ENCODE measurements at regions not wholly inside any gene's neighbourhood (a gene's known extent, or its start where the extent isn't known, plus 50 kb on each side); places are given as distances from the start of the nearest gene placed in this dataset.

DNA sequence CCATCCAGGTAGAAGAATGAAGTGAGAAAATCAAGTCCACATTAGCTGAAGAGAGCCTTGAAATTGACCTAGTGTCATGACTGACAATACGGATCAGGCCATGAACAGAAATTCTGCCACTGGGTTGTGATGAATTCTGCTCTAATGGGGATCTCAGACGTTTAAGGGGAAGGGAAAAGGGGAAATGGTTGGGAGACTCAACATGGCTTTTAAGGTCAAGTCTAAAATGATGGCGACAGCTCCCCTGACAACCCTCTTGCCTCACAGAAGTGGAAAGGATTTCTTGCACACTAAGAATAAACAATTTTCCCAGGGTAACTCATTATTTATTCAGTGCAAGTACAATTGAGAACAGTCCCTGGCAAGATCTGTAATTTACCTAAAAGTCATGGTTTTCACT is 302.5 kb upstream of the ACVR2A start:
- Mint-ChIP-seq H3K27me3 (no peaks in the 10 kb centered on the region), H3K27ac (no peak overlapping the region), H3K9me3 (peaks cover 0 to 6% of the 10 kb centered on the region in 2 donors), H3K4me1 (no peaks in the 10 kb centered on the region), H3K4me3 (no peak overlapping the region)
- ATAC-seq (no peak), DNase-seq (no peak)

DNA sequence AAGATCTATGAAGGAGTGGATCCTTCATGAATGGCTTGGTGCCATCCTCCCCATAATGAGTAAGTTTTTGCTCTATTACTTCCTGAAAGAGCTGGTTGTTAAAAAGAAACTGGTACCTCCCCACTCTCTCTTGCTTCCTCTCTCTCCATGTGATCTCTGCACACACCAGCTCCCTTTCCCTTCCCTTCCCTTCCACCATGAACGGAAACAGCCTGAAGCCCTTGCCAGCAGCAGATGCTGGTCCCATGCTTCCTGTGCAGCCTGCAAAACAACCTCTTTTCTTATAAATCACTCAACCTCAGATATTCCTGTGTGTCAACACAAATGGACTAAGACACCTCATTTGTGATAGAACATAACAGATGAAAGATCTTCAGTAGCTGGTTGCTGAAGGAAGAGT is 303.5 kb upstream of the ACVR2A start:
- no peak overlapping the region for H3K27ac Mint-ChIP-seq
- H3K27me3 Mint-ChIP-seq: no peaks in the 10 kb centered on the region
- ATAC-seq (no peak), DNase-seq (no peak)
- peaks cover 0 to 6% of the 10 kb centered on the region in 2 donors for H3K9me3 Mint-ChIP-seq
- no peak overlapping the region for H3K4me3 Mint-ChIP-seq
- H3K4me1 Mint-ChIP-seq: no peaks in the 10 kb centered on the region

DNA sequence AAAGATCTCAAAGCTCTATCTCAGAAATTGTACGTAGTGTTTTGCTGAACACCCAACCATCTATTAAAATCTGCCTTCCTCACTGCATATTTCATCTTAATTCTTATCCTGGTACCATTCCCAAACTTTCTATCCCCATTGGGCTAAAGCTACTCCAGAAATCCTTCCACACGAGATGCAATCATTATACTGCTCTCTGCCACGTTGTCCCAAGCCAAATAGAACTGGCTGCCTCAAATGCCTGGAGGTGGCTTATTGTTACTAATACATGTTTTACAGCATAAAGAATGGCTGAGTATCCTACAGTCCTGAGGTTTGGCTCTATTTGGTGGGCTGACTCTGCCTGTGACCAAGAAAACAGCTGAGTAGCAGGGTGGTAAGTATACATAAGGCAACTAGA is 306.0 kb upstream of the ACVR2A start:
- H3K27me3 Mint-ChIP-seq: no peaks in the 10 kb centered on the region
- H3K4me1 Mint-ChIP-seq: no peaks in the 10 kb centered on the region
- H3K9me3 Mint-ChIP-seq: peaks cover 0 to 6% of the 10 kb centered on the region in 2 donors
- H3K27ac Mint-ChIP-seq: no peak overlapping the region
- ATAC-seq: no peak
- DNase-seq: no peak
- no peak overlapping the region for H3K4me3 Mint-ChIP-seq

DNA sequence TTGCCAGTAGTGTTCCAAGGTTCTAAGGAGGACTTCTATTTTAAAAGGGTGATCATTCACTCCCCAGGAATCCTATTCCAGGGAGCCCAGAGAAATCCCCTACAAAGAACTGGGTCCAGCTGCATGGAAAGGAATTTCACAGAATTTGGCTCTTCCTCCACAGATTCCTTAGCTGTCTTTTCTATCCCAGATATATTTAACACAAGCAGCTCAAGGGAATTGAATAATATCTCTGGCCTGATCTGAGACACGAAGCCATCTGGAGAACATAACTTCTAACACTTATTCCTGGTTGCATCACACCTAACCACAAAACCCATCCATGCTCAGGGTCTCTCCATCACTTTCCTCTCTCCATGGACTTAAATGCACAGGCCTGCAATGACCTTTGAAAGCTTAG is 306.7 kb upstream of the ACVR2A start:
- Mint-ChIP-seq H3K9me3 (peaks cover 0 to 6% of the 10 kb centered on the region in 2 donors), H3K4me3 (no peak overlapping the region), H3K27me3 (no peaks in the 10 kb centered on the region), H3K4me1 (no peaks in the 10 kb centered on the region), H3K27ac (no peak overlapping the region)
- DNase-seq (no peak), ATAC-seq (no peak)

DNA sequence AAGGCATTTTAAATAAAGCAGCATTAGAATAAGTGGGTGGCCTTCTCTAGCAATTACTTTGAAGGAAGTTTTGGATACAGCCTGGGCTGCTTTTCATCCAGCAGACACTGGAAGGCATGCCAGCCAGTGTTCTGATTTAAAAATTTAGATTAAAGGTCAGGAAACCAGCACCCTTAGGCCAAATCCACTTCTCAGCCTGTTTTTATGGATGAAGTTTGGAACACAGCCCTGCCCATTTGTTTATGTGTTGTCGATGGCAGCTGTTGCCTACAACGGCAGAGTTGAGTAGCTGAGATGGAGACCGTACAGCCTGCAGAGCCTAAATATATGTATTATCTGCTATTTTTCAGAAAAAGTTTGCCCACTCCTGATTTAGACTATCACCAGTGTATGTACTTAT is 313.6 kb upstream of the ACVR2A start:
- no peak for ATAC-seq
- no peaks in the 10 kb centered on the region for H3K9me3 Mint-ChIP-seq
- no peak for DNase-seq
- H3K27ac Mint-ChIP-seq: no peak overlapping the region
- peaks cover 2% of the 10 kb centered on the region for H3K4me1 Mint-ChIP-seq
- no peaks in the 10 kb centered on the region for H3K27me3 Mint-ChIP-seq
- H3K4me3 Mint-ChIP-seq: no peak overlapping the region

DNA sequence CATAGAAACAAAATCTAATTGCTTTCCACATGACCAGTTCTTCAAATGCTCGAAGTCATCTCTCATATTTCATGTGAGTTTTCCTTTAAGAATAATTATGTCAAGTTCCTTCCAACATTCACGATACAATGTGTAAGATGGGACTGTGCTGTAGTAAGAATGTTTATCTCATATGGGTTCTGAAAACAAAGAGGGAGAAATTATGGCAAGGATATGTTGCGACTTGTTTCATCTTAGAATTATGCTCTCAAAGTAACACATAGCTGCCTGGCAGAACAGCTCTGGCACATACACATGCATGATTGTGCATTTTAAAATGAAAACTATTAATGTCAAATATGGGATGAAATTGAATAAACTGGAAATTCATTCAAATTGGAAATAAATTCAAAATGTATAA is 314.8 kb upstream of the ACVR2A start:
- ATAC-seq: no peak

DNA sequence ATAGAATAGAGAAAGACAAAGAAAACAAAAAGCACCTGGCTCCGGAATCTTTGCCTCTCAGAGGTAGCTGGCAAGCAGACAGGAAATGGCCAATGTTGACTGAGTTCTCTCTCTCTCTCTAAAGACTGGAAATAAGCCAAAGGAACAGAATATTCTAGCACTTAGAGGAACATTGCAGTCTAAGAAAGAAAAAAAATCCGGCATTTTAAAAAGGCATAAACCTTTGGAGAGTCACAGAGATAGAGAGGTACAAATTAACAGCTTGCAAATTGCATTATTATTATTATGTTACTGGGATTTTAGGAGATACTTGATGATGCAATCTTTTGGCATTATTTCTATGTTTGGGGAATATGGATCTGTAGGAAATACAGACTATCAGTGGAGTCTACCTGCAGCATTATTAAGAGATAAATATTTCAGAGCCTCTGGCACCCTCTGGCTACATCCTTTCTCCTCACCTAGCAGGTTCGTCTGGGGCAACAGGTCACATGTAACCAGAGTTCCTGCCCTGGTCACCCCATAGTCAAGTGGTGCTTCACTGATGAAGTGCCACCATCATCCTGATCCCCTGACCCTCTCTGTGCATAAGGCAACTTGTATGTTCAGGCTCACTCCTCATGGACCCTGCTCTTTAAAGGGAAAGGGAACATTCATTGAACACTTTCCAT is 318.9 kb upstream of the ACVR2A start:
- Mint-ChIP-seq H3K27me3 (no peaks in the 10 kb centered on the region), H3K4me1 (peaks cover 10% of the 10 kb centered on the region), H3K27ac (peak overlapping the region in 1 of 2 donors; percentile 22), H3K4me3 (no peak overlapping the region), H3K9me3 (peaks cover 0 to 3% of the 10 kb centered on the region in 2 donors)
- DNase-seq (no peak), ATAC-seq (no peak)

More for the DNA sequence above, 314.8 kb upstream of the ACVR2A start:
- Mint-ChIP-seq H3K9me3 (no peaks in the 10 kb centered on the region), H3K27me3 (no peaks in the 10 kb centered on the region), H3K4me3 (no peak overlapping the region), H3K27ac (no peak overlapping the region), H3K4me1 (peaks cover 10% of the 10 kb centered on the region)
- DNase-seq: no peak

DNA sequence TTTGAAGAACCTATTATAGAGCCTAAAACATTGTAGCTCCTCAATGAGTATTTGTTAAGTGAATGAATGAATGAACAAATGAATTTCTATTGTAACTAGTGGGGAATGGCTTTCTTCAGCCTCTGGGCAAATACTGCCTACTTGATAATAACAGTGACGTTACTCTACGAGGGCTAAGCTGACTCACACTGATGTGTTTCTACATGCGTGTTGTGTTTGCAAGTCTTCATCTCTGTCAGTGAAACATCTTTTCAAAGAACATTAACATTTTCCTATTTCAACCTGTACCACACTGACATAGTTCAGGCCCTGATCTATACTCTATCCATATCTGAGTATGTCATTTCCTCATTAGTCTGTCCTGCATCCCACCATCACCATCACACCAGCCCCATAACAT is 319.9 kb upstream of the ACVR2A start:
- peaks cover 7% of the 10 kb centered on the region for H3K27me3 Mint-ChIP-seq
- no peak for ATAC-seq
- H3K9me3 Mint-ChIP-seq: peaks cover 0 to 3% of the 10 kb centered on the region in 2 donors
- DNase-seq: no peak
- no peak overlapping the region for H3K27ac Mint-ChIP-seq
- H3K4me1 Mint-ChIP-seq: peaks cover 10% of the 10 kb centered on the region
- H3K4me3 Mint-ChIP-seq: no peak overlapping the region

DNA sequence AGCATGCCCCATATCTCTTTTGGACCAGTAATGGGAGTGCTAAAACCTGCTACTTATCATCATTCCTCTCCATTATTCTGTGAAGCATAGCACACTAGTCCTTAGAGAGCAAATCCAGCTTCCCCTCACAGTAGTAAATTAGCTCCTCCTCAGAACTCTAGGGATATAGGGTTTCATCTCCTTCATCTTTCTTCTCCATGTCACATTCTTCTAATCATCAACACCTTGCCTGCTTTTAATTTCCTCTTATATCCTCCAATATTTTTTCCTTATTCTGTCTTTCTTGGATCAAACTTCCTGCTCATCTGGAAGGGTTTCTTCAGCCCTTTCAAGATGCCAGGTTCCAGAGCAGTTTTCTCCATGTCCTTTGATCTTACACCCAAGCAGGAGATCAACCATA is 321.4 kb upstream of the ACVR2A start:
- H3K27ac Mint-ChIP-seq: no peak overlapping the region
- no peak overlapping the region for H3K4me3 Mint-ChIP-seq
- DNase-seq (no peak), ATAC-seq (no peak)
- peaks cover 10% of the 10 kb centered on the region for H3K4me1 Mint-ChIP-seq
- peaks cover 7% of the 10 kb centered on the region for H3K27me3 Mint-ChIP-seq
- peaks cover 0 to 3% of the 10 kb centered on the region in 2 donors for H3K9me3 Mint-ChIP-seq

DNA sequence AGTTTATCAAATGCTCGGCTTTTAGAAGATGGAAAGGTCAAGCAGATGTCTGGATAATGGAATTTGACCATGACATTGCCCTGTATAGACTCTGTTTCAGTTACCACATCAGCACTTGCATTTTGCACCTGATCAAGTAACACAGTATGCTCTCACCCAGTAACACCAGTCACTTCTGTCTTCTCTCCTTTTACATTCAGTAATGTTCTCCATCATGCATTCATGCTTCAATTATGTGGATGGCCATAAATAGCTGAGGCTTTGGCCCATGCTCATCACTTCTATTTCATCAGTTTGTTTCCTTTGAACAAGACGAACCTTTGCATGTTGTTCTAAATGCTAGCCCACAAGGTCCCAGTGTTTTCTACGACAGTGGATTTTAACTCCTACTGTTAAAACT is 322.9 kb upstream of the ACVR2A start:
- H3K4me1 Mint-ChIP-seq: peaks cover 10% of the 10 kb centered on the region
- H3K27me3 Mint-ChIP-seq: peaks cover 7% of the 10 kb centered on the region
- peaks cover 0 to 3% of the 10 kb centered on the region in 2 donors for H3K9me3 Mint-ChIP-seq
- no peak for ATAC-seq
- H3K27ac Mint-ChIP-seq: no peak overlapping the region
- no peak for DNase-seq
- no peak overlapping the region for H3K4me3 Mint-ChIP-seq

DNA sequence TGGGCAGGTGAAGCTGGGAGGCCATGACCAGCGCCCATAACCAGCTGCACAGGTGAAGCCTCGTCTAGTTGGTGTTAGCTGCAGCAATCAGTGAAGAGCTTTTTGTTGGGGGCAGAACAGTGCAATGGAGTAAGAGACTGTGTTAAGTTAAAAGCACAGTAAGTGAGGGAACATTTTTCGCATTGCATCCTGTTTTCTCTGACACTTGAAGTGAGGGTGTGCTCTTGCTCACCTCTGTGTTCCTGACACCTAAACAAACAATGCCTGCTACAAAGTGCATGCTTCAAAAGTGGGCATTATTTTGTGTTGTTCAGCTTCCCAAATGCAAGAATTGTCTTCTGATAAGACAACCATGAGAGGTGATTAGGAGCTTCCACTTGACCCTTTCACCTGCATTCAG is 324.0 kb upstream of the ACVR2A start:
- peaks cover 7% of the 10 kb centered on the region for H3K27me3 Mint-ChIP-seq
- H3K9me3 Mint-ChIP-seq: peaks cover 0 to 3% of the 10 kb centered on the region in 2 donors
- H3K27ac Mint-ChIP-seq: no peak overlapping the region
- peaks cover 4% of the 10 kb centered on the region for H3K4me1 Mint-ChIP-seq
- no peak for ATAC-seq
- no peak overlapping the region for H3K4me3 Mint-ChIP-seq
- no peak for DNase-seq

DNA sequence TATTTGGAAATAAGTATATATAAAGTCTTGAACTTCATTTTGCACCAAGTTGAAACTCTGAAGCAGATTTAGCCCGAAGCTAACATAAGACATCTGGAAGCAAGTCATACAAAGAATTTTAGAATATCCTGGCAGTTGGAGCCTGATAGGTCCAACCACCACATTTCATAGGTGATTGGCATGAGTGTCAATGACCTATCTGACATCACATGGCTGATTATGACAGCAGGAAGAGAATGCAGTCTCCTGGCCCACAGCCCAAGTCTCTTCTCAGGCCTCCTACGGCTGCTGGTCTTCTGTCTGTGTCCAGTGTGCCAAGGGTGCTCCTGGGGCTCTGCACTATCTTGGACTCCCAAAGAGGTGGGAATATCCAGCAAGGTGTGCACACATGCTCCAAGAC is 325.7 kb upstream of the ACVR2A start:
- no peaks in the 10 kb centered on the region for H3K4me1 Mint-ChIP-seq
- no peak for ATAC-seq
- H3K9me3 Mint-ChIP-seq: peaks cover 0 to 3% of the 10 kb centered on the region in 2 donors
- H3K27ac Mint-ChIP-seq: peak overlapping the region in 1 of 2 donors; percentile 14
- no peak overlapping the region for H3K4me3 Mint-ChIP-seq
- H3K27me3 Mint-ChIP-seq: peaks cover 7% of the 10 kb centered on the region
- DNase-seq: no peak

DNA sequence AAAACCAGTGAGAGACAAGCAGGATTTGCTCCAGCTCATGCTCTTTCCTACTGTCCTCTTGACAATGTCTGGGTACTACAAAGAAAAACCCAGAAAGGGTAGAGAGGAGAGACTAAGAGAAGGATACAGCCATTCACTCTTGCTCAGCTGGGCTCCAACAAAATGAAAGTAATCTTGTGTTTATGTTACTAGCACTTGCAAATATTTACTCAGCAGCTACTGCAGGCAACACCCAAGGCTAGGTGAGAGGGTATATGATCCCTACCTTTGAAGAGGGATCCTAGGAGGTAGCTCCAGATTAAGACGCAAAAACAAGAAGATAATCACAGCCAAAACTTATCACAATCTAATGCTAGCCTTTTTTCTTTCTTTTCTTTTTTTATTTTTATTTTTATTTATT is 329.6 kb upstream of the ACVR2A start:
- DNase-seq: no peak
- ATAC-seq: no peak
- Mint-ChIP-seq H3K27me3 (peaks cover under 1% of the 10 kb centered on the region), H3K4me3 (no peak overlapping the region), H3K9me3 (no peaks in the 10 kb centered on the region), H3K4me1 (peaks cover 9% of the 10 kb centered on the region), H3K27ac (no peak overlapping the region)

DNA sequence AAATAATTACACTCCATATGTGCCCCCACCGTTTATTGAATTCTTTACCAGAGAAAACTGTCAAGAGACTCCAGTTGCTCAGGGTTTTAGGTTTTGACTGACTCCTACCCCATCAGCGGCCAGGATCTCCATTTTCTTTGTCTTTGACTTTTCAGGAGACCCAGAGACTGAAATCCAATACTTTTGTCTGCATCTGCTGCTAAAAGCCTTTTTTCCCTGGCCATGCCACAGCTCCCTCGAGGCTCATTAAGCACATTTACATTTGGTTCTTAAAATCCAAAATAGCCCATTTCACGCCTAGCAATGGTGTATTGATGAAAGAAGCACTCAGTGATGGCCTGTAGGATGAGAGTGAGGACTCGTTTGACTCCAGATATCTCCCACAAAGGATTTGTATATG is 332.6 kb upstream of the ACVR2A start:
- Mint-ChIP-seq H3K9me3 (no peaks in the 10 kb centered on the region), H3K27me3 (no peaks in the 10 kb centered on the region), H3K4me1 (peaks cover 9% of the 10 kb centered on the region), H3K4me3 (no peak overlapping the region), H3K27ac (no peak overlapping the region)
- DNase-seq: no peak
- no peak for ATAC-seq

DNA sequence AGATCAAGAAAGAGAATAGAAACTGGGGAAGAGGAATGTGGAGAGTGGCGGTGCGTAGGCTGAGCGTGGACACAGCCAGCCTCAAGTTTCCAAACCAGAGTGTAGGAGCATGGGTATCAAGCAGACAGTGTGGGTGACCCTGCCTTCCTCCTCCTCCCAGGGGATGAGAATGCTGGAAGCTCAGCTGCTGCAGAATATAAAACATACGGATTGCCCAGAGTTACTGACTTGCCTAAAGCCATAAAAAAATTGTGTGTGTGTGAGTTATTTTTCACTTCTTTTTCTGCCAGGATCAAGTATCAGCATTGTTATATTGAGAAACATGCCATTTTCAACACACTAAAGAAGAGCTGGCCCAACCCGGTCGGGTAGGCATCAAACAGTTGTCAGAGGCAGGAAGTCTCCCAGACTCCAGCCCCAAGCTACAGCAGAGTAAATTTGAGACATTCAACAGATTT is 333.3 kb upstream of the ACVR2A start:
- H3K4me3 Mint-ChIP-seq: no peak overlapping the region
- H3K27me3 Mint-ChIP-seq: no peaks in the 10 kb centered on the region
- H3K9me3 Mint-ChIP-seq: no peaks in the 10 kb centered on the region
- DNase-seq (no peak), ATAC-seq (no peak)
- no peak overlapping the region for H3K27ac Mint-ChIP-seq
- H3K4me1 Mint-ChIP-seq: peaks cover 9% of the 10 kb centered on the region

DNA sequence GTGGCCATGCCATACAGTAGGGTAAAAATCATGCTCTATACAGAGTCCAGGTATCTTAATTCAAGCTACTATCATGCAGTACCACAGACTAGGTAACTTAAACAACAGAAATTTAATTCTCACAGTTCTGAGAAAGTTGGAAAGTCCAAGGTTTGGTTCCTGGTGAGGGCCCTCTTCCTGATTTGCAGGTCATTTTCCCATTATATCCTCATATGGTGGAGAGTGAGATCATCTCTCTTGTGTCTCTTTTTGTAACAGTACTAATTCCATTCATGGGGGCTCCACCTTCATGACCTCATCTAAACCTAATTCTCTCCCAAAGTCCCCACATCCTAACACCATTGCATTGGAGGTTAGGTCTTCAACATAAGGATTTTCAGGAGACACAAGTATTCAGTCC is 335.0 kb upstream of the ACVR2A start:
- ATAC-seq: no peak
- Mint-ChIP-seq H3K27me3 (no peaks in the 10 kb centered on the region), H3K4me1 (peaks cover 9% of the 10 kb centered on the region), H3K4me3 (no peak overlapping the region), H3K27ac (no peak overlapping the region), H3K9me3 (no peaks in the 10 kb centered on the region)
- DNase-seq: no peak

DNA sequence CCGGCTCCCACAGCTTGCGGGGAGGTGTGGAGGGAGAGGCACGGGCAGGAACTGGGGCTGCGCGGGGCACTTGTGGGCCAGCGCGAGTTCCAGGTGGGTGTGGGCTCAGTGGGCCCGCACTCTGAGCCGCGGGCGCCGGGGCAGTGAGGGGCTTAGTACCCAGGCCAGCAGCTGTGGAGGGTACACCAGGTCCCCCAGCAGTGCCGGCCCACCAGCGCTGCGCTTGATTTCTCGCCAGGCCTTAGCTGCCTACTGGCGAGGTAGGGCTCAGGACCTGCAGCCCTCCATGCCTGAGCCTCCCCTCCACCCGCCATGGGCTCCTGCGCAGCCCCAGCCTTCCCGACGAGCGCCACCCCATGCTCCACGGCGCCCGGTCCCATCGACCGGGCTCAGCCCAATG is 337.9 kb upstream of the ACVR2A start:
- peak; percentile 46 for ATAC-seq
- Mint-ChIP-seq H3K27ac (no peak overlapping the region), H3K4me1 (peaks cover 9% of the 10 kb centered on the region), H3K9me3 (no peaks in the 10 kb centered on the region), H3K27me3 (no peaks in the 10 kb centered on the region), H3K4me3 (no peak overlapping the region)
- no peak for DNase-seq
